NT2/D1 (cell line): ENCODE measurements at regions not wholly inside any gene's neighbourhood (a gene's known extent, or its start where the extent isn't known, plus 50 kb on each side); places are given as distances from the start of the nearest gene placed in this dataset.
"Not testable (repeated sequence)": the region's sequence is repeated elsewhere in the genome, so short reads cannot be mapped to it uniquely, and the experiment has no call there.

Experiments used
- DNase-seq: peaks from one replicate; pipeline ENCODE4 v3.0.0-alpha.2; 2011; ENCODE audit warnings: low read depth, low spot score
- H3K27me3 ChIP-seq: 2 replicates; pipeline ENCODE4 v1.6.0; 2011; ENCODE audit warnings: mild to moderate bottlenecking; ENCODE audit not compliant: insufficient read length, insufficient read depth
- H3K36me3 ChIP-seq: 2 replicates; pipeline ENCODE4 v1.6.1; 2011; ENCODE audit warnings: mild to moderate bottlenecking, low read length, mixed read lengths; ENCODE audit not compliant: insufficient read depth, insufficient read length
- H3K4me1 ChIP-seq: 2 replicates; pipeline ENCODE4 v1.5.1; 2011; ENCODE audit not compliant: insufficient read depth, insufficient read length
- H3K4me3 ChIP-seq: 2 replicates; pipeline ENCODE4 v1.5.1; 2011; ENCODE audit warnings: low read depth; ENCODE audit not compliant: insufficient read length
- H3K9ac ChIP-seq: 2 replicates; pipeline ENCODE4 v1.6.0; 2011; ENCODE audit warnings: low read depth; ENCODE audit not compliant: insufficient read length
- H3K9me3 ChIP-seq: 2 replicates; pipeline ENCODE4 v1.5.1; 2011; ENCODE audit warnings: mild to moderate bottlenecking, low read length; ENCODE audit not compliant: insufficient read depth
- SUZ12 ChIP-seq: IDR thresholded peaks from 2 replicates; pipeline ENCODE4 v1.6.1; 2011; ENCODE audit not compliant: insufficient read length, insufficient read depth; ENCODE audit errors: extremely low read depth
- YY1 ChIP-seq: IDR thresholded peaks from 2 replicates; pipeline ENCODE4 v1.6.1; 2011; ENCODE audit not compliant: insufficient read length, insufficient read depth
- ZNF274 ChIP-seq: IDR thresholded peaks from 2 replicates; pipeline ENCODE4 v1.6.1; 2011; ENCODE audit warnings: mild to moderate bottlenecking, low read depth, low read length

DNA sequence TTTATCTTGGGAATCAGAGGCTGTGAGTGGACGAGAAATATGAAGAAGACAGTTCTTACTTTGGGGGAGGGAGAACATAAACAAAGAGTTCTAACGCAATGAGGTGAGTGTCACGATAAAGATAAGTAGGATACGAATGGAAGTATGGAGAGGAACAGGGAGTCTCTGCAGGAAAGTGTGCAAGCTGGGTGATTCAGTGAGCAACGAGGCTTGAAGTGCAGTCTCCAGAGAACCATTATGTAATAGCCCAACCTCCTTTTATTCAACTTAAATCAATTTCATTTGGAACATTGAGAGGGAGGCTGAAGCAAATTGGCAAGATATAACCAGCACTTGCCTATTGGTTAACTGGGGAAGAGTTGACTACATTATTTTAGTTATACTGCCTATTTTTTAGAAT, 99.3 kb upstream of the PLD5 start:
- H3K4me1 ChIP-seq: no peaks in the 10 kb centered on the region

GRCh38 chr1:242623119-242623518, 98.6 kb upstream of the PLD5 start:
- DNase-seq: no peak
- no peaks in the 10 kb centered on the region for H3K36me3 ChIP-seq
- no peak overlapping the region for H3K9ac ChIP-seq
- H3K4me3 ChIP-seq: no peak overlapping the region
- H3K9me3 ChIP-seq: no peaks in the 10 kb centered on the region
- TF ChIP-seq YY1 (no peak), ZNF274 (no peak), SUZ12 (no peak)
- no peaks in the 10 kb centered on the region for H3K4me1 ChIP-seq
- no peaks in the 10 kb centered on the region for H3K27me3 ChIP-seq

More for the DNA sequence above, 99.3 kb upstream of the PLD5 start:
- no peak for DNase-seq
- no peaks in the 10 kb centered on the region for H3K27me3 ChIP-seq
- H3K4me3 ChIP-seq: no peak overlapping the region
- no peaks in the 10 kb centered on the region for H3K36me3 ChIP-seq
- H3K9ac ChIP-seq: no peak overlapping the region
- H3K9me3 ChIP-seq: no peaks in the 10 kb centered on the region
- TF ChIP-seq YY1 (no peak), SUZ12 (no peak), ZNF274 (no peak)

GRCh38 chr1:242613266-242613815, 88.8 kb upstream of the PLD5 start:
- no peak overlapping the region for H3K9ac ChIP-seq
- H3K36me3 ChIP-seq: no peaks in the 10 kb centered on the region
- no peaks in the 10 kb centered on the region for H3K9me3 ChIP-seq
- TF ChIP-seq YY1: no peak
- TF ChIP-seq ZNF274: no peak
- TF ChIP-seq SUZ12: no peak
- no peak overlapping the region for H3K4me3 ChIP-seq
- H3K27me3 ChIP-seq: no peaks in the 10 kb centered on the region
- H3K4me1 ChIP-seq: no peaks in the 10 kb centered on the region
- DNase-seq: no peak

DNA sequence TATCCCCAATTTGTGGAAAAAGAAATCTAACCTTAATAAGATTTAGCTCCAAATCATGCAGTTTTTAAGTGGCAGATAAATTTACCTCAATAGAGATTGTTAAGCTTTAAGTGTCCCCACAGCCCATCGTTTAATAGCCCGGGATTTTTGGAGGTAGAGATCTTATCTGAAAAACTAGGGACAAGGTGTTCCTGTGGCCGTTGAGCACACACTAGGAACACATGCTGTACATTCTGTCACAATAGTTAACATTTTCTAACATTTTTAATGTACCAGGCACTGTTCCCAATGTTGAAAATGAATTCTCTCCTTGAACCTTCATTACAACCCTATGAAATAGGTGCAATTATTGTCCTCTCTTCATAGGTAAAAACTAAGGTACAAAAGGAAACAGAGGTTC, 85.7 kb upstream of the PLD5 start:
- Histone ChIP-seq H3K9me3 (no peaks in the 10 kb centered on the region), H3K9ac (no peak overlapping the region), H3K36me3 (no peaks in the 10 kb centered on the region), H3K4me1 (no peaks in the 10 kb centered on the region), H3K27me3 (no peaks in the 10 kb centered on the region), H3K4me3 (no peak overlapping the region)
- DNase-seq: no peak
- TF ChIP-seq SUZ12 (no peak), YY1 (no peak), ZNF274 (no peak)

DNA sequence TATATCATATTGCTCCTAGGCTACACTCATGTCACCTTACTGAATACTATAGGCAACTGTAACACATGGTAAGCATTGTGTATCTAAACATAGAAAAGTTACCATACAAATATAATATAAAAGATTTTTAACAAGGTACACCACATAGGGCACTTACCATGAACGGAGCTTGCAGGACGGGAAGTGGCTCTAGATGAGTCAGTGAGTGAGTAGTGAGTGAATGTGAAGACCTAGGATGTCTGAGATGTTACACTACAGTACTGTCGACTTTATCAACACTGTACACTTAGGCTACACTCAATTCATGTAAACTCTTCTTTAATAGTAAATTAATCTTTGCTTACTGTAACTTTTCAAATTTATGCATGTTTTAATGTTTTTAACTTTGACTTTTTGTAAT, 81.0 kb upstream of the PLD5 start:
- Histone ChIP-seq H3K9ac (no peak overlapping the region), H3K27me3 (no peaks in the 10 kb centered on the region), H3K4me1 (no peaks in the 10 kb centered on the region), H3K9me3 (no peaks in the 10 kb centered on the region), H3K4me3 (no peak overlapping the region), H3K36me3 (no peaks in the 10 kb centered on the region)
- no peak for DNase-seq
- TF ChIP-seq YY1: no peak
- TF ChIP-seq SUZ12: no peak
- no peak for TF ChIP-seq ZNF274

DNA sequence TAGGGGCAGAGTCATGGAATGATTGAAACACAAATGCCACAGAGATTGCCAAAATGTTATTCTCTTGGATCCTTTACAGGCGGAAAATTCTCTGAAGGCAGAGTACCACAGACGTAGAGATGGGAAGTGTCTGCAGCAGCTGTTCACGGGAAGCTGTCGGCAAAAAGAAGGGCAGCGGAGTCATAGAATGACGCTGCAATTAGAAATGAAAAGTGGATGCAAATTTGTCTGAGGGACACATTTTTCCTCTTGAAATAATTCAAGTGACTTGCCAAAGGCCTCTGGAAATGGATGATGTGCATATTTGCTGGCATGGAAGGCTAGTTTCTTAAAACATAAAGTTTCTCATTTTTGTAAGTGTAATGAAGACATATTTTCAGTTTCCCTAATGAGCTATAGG, 77.5 kb upstream of the PLD5 start:
- Histone ChIP-seq H3K9ac (no peak overlapping the region), H3K9me3 (peaks cover 15% of the 10 kb centered on the region), H3K36me3 (no peaks in the 10 kb centered on the region), H3K4me1 (no peaks in the 10 kb centered on the region), H3K4me3 (no peak overlapping the region), H3K27me3 (no peaks in the 10 kb centered on the region)
- TF ChIP-seq YY1 (no peak), ZNF274 (no peak), SUZ12 (no peak)
- DNase-seq: no peak

GRCh38 chr1:242593756-242594155, 69.3 kb upstream of the PLD5 start:
- not testable (repeated sequence) for H3K9ac ChIP-seq, H3K27me3 ChIP-seq, DNase-seq, H3K36me3 ChIP-seq, H3K4me1 ChIP-seq, H3K4me3 ChIP-seq
- peaks cover 23% of the 10 kb centered on the region for H3K9me3 ChIP-seq

- TF ChIP-seq ZNF274 (no peak), SUZ12 (no peak), YY1 (no peak)
- no peak overlapping the region for H3K9ac ChIP-seq
- no peaks in the 10 kb centered on the region for H3K27me3 ChIP-seq
- peaks cover 4% of the 10 kb centered on the region for H3K4me1 ChIP-seq
- peaks cover 10% of the 10 kb centered on the region; the same call in 1 of the 2 replicates for H3K9me3 ChIP-seq
- DNase-seq: no peak
- H3K36me3 ChIP-seq: no peaks in the 10 kb centered on the region
- H3K4me3 ChIP-seq: no peak overlapping the region
Measured at GRCh38 chr1:242586360-242586680, 61.8 kb upstream of the PLD5 start.
